ENCODE measurements at regions not wholly inside any gene's neighbourhood (a gene's known extent, or its start where the extent isn't known, plus 50 kb on each side); places are given as distances from the start of the nearest gene placed in this dataset.

GRCh38 chr2:156199588-156199987 is 132.9 kb downstream of the NR4A2 start (continued):
- TF ChIP-seq, protein P1, sequence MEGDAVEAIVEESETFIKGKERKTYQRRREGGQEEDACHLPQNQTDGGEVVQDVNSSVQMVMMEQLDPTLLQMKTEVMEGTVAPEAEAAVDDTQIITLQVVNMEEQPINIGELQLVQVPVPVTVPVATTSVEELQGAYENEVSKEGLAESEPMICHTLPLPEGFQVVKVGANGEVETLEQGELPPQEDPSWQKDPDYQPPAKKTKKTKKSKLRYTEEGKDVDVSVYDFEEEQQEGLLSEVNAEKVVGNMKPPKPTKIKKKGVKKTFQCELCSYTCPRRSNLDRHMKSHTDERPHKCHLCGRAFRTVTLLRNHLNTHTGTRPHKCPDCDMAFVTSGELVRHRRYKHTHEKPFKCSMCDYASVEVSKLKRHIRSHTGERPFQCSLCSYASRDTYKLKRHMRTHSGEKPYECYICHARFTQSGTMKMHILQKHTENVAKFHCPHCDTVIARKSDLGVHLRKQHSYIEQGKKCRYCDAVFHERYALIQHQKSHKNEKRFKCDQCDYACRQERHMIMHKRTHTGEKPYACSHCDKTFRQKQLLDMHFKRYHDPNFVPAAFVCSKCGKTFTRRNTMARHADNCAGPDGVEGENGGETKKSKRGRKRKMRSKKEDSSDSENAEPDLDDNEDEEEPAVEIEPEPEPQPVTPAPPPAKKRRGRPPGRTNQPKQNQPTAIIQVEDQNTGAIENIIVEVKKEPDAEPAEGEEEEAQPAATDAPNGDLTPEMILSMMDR (conservative IDR thresholded peaks at IDR 0.05; ENCODE audit: low read depth in 2 of 2): no peak
- TF ChIP-seq EZH2 (IDR thresholded peaks at IDR 0.05; ENCODE audit: low read depth, unreplicated experiment): no peak
- no peak for TF ChIP-seq JUNB (IDR thresholded peaks at IDR 0.05; ENCODE audit: unreplicated experiment)

DNA sequence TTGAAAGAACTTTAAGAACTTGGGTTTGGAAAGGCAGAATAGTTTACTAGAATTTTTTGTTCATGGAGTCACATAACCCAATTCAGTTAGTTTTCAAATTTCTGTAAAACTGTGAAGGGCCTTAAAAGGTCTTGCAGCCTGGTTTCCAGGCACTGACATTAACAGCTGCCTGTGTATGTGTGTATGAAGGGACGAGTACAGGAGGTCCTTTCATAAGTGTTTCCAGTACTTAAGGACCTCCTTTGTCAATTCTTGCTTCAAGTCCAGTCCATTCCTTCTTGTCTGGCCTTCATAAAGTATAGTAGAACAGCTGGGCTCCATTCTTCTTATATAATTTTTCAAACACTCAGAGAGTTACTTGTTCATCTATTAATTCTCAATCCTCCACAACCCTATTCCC is 136.5 kb downstream of the NR4A2 start:
- H3K36me3 Mint-ChIP-seq (ENCODE audit: low read depth): 0 out of 3 replicates have a peak, but pooled peaks cover 3% of the 10 kb centered on the region
- H3K27me3 ChIP-seq (ENCODE audit: insufficient read depth): no peaks in the 10 kb centered on the region
- H3K4me2 ChIP-seq: no peak overlapping the region
- no peaks in the 10 kb centered on the region for H3K9me2 ChIP-seq (ENCODE audit: insufficient read depth)
- no peaks in the 10 kb centered on the region for H3K27me3 Mint-ChIP-seq (ENCODE audit: insufficient read depth, low read depth, poor library complexity)
- H3K4me1 ChIP-seq (ENCODE audit: insufficient read depth): no peaks in the 10 kb centered on the region
- no peak overlapping the region for H3K27ac ChIP-seq (ENCODE audit: low read depth)
- H3K4me1 Mint-ChIP-seq: peaks cover 4% of the 10 kb centered on the region; the same call in 2 of the 3 replicates
- no peak overlapping the region for H3K4me3 ChIP-seq
- H3K27ac Mint-ChIP-seq: no peak overlapping the region
- no peaks in the 10 kb centered on the region for H3F3A ChIP-seq (replicated peaks; ENCODE audit: low read depth)
- H2AFZ ChIP-seq: no peak overlapping the region
- 0 out of 2 replicates have a peak, but pooled peaks cover 7% of the 10 kb centered on the region for H3K79me2 ChIP-seq (replicated peaks; ENCODE audit: insufficient read depth)
- H4K20me1 ChIP-seq (replicated peaks; ENCODE audit: insufficient read depth): no peaks in the 10 kb centered on the region
- DNase-seq (ENCODE audit: low spot score) (no peak), ATAC-seq (no peak)
- no peaks in the 10 kb centered on the region; the same call in 2 of the 3 replicates for H3K9me3 Mint-ChIP-seq
- no peak overlapping the region for H3K4me3 Mint-ChIP-seq
- TF ChIP-seq STAT1 (IDR thresholded peaks at IDR 0.05; ENCODE audit: unreplicated experiment) (no peak), ZNF331 (CRISPR knock-in tag; IDR thresholded peaks at IDR 0.05; ENCODE audit: low read depth) (no peak), ETS1 (IDR thresholded peaks at IDR 0.05) (no peak), REST (IDR thresholded peaks at IDR 0.05; ENCODE audit: unreplicated experiment) (no peak), EZH2phosphoT487 (IDR thresholded peaks at IDR 0.05; ENCODE audit: unreplicated experiment) (no peak), JUNB (IDR thresholded peaks at IDR 0.05; ENCODE audit: unreplicated experiment) (no peak)
- TF ChIP-seq, protein P1 (conservative IDR thresholded peaks at IDR 0.05; ENCODE audit: low read depth in 2 of 2): no peak
- no peaks in the 10 kb centered on the region for H3K36me3 ChIP-seq (ENCODE audit: insufficient read depth)

Measured in GM23338 (cell line).